Activated CD4-positive, alpha-beta memory T cell treated with anti-CD3 and anti-CD28 coated beads for 36 hours (primary cell): ENCODE measurements at regions not wholly inside any gene's neighbourhood (a gene's known extent, or its start where the extent isn't known, plus 50 kb on each side); places are given as distances from the start of the nearest gene placed in this dataset.
"Not testable (repeated sequence)": the region's sequence is repeated elsewhere in the genome, so short reads cannot be mapped to it uniquely, and the experiment has no call there.

Experiments
- CTCF ChIA-PET: fragments of 350-600 bp; sonication (Branson Sonifier 250); formaldehyde crosslinking; loops from one replicate; lab custom pipeline; 2021; ENCODE audit warnings: antibody characterized with exemption, inconsistent platforms; lab: Charles Lee
- POLR2A ChIA-PET: fragments of 350-600 bp; sonication (Branson Sonifier 250); formaldehyde crosslinking; loops from one replicate; lab custom pipeline; 2021; ENCODE audit warnings: antibody characterized with exemption; lab: Charles Lee
- DNase-seq: peaks from one replicate; pipeline ENCODE4 v3.0.0-alpha.2; 2020
- H3K27ac Mint-ChIP-seq: one replicate; pipeline ENCODE4 v1.8.0; 2021; ENCODE audit warnings: mixed read lengths
- H3K27me3 Mint-ChIP-seq: one replicate; pipeline ENCODE4 v1.8.0; 2021; ENCODE audit warnings: mixed read lengths
- H3K36me3 Mint-ChIP-seq: one replicate; pipeline ENCODE4 v1.8.0; 2021; ENCODE audit warnings: mixed read lengths
- H3K4me1 Mint-ChIP-seq: one replicate; pipeline ENCODE4 v1.8.0; 2021; ENCODE audit warnings: low read depth, mixed read lengths
- H3K4me3 Mint-ChIP-seq: one replicate; pipeline ENCODE4 v1.8.0; 2021; ENCODE audit warnings: mild to moderate bottlenecking, mixed read lengths
- H3K9me3 Mint-ChIP-seq: one replicate; pipeline ENCODE4 v1.8.0; 2021; ENCODE audit warnings: mixed read lengths
- intact Hi-C: fragments of 100-400 bp; cut with micrococcal nuclease; formaldehyde crosslinking; loops from one replicate; pipeline ENCODE4 v1.15.1; 2023

DNA sequence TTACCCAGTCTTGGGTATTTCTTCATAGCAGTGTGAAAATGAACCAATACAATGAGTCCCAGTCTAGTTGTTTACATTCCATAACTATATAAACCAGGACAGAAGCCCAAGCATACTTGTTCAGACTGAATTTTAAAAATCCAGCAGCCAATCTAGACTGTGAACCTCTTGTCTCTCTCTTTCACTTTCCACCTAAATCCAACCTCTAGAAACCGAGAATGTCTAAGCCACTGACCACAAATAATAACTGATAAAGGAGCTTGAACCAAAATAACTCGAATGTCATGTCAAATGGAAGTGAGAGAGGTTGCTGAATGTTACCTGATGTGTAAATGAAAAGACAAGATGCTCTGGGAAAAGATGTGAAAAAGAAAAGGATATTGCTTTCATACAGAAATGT is 544.7 kb downstream of the NLGN4X start:
- POLR2A ChIA-PET = no interaction called here
- CTCF ChIA-PET = no interaction called here
- intact Hi-C loops = no loop called here
- Mint-ChIP-seq H3K9me3 (peaks cover 2% of the 10 kb centered on the region), H3K27me3 (no peaks in the 10 kb centered on the region), H3K27ac (no peak overlapping the region), H3K4me3 (no peak overlapping the region), H3K36me3 (no peaks in the 10 kb centered on the region), H3K4me1 (no peaks in the 10 kb centered on the region)
- no peak for DNase-seq

DNA sequence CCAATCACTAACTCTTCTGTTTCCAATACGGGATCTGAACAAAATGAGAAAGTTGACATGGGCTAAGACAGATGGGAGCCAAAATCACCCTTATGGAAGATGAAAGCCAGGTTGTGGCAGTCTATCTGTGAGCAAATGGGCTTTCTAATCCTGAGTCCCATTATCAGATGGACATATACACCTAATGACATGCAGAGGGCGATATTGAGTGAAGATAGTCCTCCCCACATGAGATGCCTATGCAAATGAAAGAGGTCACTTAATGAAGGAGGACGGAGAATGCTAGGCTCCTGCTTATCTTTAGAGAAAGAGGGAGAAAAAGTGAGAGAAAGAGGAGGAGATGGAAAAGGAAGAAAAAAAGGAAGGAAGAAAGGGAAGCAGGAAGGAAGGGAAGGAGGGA is 547.5 kb downstream of the NLGN4X start:
- no peak for DNase-seq
- no peak overlapping the region for H3K4me3 Mint-ChIP-seq
- POLR2A ChIA-PET = no interaction called here
- no peaks in the 10 kb centered on the region for H3K36me3 Mint-ChIP-seq
- H3K27ac Mint-ChIP-seq = no peak overlapping the region
- no peaks in the 10 kb centered on the region for H3K4me1 Mint-ChIP-seq
- no peaks in the 10 kb centered on the region for H3K27me3 Mint-ChIP-seq
- H3K9me3 Mint-ChIP-seq = no peaks in the 10 kb centered on the region
- intact Hi-C loops = no loop called here
- CTCF ChIA-PET = no interaction called here

DNA sequence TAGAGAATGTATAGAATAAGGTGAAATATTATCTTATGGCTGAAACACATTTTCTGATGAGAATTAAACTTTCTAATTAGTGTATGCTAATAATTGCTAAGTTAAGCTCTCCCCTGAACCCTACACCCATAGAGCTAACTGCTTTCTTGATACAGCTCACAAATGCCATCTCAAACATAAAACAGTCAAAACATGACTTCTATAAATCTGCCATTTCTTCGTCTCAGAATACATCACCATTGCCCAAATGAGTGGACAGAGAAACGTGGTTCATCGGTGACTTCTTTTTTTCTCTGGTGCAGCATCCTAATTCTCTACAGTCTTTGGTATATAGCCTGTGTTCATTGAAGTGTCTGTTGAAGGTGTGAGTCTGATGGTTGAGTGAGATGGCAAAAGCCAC is 554.6 kb downstream of the NLGN4X start:
- ChIA-PET CTCF (no interaction called here), POLR2A (no interaction called here)
- Mint-ChIP-seq H3K27me3 (no peaks in the 10 kb centered on the region), H3K27ac (no peak overlapping the region), H3K4me3 (no peak overlapping the region), H3K9me3 (peaks cover 7% of the 10 kb centered on the region), H3K36me3 (no peaks in the 10 kb centered on the region), H3K4me1 (no peaks in the 10 kb centered on the region)
- intact Hi-C loops = no loop called here
- DNase-seq = no peak

DNA sequence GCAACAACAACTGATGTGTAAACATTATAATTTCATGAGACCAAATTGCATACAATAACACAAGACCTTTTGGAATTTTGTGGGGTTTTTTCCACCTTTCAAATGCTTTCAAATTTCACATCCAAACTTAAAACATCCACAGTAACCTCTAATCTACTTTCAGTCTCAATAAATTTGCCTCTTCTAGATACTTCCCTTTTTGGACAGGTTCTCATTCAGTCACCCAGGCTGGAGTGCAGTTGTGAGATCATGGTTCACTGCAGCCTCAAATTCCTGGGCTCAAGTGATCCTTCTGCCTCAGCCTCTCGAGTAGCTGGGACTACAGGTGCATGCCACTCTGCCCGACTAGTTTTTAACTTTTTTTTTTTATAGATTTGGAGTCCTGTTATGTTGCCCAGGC is 556.6 kb downstream of the NLGN4X start:
- Mint-ChIP-seq H3K36me3 (no peaks in the 10 kb centered on the region), H3K4me3 (no peak overlapping the region), H3K9me3 (peaks cover 10% of the 10 kb centered on the region), H3K27me3 (no peaks in the 10 kb centered on the region), H3K4me1 (no peaks in the 10 kb centered on the region), H3K27ac (no peak overlapping the region)
- intact Hi-C loops = no loop called here
- POLR2A ChIA-PET = no interaction called here
- no peak for DNase-seq
- CTCF ChIA-PET = no interaction called here

DNA sequence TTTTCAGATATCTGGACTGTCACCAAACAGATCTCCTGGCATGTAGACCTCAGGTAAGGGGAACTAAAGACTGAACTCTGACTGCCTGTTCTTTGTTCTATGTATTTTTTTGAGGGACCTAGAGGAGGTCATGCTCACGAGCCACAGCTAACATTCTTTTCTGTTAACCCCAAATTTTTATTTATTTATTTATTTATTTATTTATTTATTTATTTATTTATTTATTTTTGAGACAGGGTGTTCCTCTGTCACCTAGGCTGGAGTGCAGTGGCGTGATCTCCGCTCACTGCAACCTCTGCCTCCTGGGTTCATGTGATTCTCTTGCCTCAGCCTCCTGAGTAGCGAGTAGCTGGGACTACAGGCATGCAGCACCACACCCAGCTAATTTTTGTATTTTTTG is 562.0 kb downstream of the NLGN4X start:
- DNase-seq, H3K27me3 Mint-ChIP-seq, H3K4me3 Mint-ChIP-seq, CTCF ChIA-PET, H3K4me1 Mint-ChIP-seq, POLR2A ChIA-PET, intact Hi-C loops, H3K36me3 Mint-ChIP-seq, H3K27ac Mint-ChIP-seq: not testable (repeated sequence)
- peaks cover 12% of the 10 kb centered on the region for H3K9me3 Mint-ChIP-seq

DNA sequence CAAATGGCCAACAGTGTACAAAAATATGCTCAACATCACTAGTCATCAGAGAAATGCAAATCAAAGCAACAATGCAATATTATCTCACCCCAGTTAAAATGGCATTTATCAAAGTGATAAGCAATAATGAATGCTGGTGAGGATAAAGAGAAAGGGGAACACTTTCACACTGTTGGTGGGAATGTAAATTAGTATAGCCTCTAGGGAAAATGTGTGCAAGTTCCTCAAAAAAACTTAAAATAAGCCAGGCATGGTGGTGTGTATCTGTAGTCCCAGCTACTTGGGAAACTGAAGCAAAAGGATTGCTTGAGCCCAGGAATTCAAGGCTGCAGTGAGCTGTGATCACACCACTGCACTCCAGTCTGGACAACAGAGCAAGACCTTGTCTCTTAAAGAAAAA is 572.1 kb downstream of the NLGN4X start:
- CTCF ChIA-PET = no interaction called here
- Mint-ChIP-seq H3K4me3 (no peak overlapping the region), H3K27ac (no peak overlapping the region), H3K36me3 (no peaks in the 10 kb centered on the region), H3K9me3 (peaks cover 3% of the 10 kb centered on the region), H3K27me3 (no peaks in the 10 kb centered on the region), H3K4me1 (no peaks in the 10 kb centered on the region)
- no peak for DNase-seq
- intact Hi-C loops = no loop called here
- POLR2A ChIA-PET = no interaction called here

DNA sequence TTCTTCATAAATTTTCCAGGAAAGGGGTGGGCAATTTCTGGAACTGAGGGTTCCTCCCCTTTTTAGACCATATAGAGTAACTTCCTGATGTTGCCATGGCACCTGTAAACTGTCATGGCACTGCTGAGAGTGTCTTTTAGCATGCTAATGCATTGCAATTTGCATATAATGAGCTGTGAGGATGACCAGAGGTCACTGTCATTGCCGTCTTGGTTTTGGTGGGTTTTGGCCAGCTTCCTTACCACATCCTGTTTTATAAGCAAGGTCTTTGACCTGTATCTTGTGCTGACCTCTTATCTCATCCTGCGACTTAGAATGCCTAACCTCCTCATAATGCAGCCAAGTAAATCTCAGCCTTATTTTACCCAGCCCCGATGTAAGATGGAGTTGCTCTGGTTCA is 577.8 kb downstream of the NLGN4X start:
- intact Hi-C loops = no loop called here

DNA sequence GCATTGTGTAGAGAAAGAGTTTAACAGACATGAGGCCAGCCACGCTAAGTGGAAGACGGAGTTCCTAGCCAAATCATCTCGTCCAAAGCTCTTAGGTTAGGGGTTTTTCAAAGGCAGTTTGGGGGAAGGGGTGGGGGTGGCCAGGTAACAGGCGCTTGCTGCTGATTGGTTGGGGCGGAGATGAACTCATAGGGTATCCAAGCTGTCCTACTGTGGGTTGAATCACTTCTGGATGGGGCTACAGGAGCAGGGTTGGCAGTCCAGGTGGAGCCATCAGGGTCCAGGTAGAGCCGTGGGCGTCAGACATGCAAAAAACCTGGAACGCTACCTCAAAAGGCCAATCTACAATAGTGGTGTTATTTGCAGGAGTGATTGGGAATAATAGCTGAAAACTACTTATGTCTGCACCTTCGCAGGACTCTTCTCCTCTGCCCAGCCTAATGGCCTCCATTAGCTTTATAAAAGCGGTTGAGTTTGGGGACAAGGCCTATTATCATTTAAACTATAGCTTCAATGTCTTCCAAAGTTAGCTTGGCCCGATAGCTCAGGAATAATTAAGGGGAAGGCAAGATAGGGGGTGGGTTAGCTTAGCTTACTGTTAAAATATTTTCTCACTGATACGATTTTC is 579.6 kb downstream of the NLGN4X start:
- ChIA-PET POLR2A (no interaction called here), CTCF (no interaction called here)
- intact Hi-C loops = no loop called here
- Mint-ChIP-seq H3K27me3 (no peaks in the 10 kb centered on the region), H3K36me3 (no peaks in the 10 kb centered on the region), H3K27ac (no peak overlapping the region), H3K4me3 (no peak overlapping the region), H3K9me3 (peaks cover 7% of the 10 kb centered on the region), H3K4me1 (no peaks in the 10 kb centered on the region)
- no peak for DNase-seq

More for the DNA sequence above, 577.8 kb downstream of the NLGN4X start:
- Mint-ChIP-seq H3K4me3 (no peak overlapping the region), H3K27me3 (no peaks in the 10 kb centered on the region), H3K4me1 (no peaks in the 10 kb centered on the region), H3K9me3 (peaks cover 5% of the 10 kb centered on the region), H3K27ac (no peak overlapping the region), H3K36me3 (no peaks in the 10 kb centered on the region)
- ChIA-PET POLR2A (no interaction called here), CTCF (no interaction called here)
- no peak for DNase-seq

DNA sequence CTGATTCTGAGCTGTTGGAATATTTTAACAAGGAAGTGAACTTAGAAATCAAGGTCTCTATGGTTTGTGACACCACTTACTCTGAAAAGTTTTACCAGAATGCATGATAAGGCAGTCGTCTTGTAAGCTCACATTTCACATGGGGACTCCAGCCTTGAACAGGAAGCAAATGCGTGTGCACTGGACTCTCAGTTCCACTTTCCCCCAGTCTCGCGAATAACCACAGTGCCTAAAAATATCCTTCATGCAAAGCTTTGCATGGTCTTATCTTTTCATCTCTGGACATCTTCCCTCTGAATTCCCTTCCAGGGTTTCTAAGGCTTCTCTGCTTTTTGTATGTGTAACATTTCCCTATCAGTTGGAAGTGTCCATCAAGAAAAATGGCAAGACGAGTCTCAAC is 581.8 kb downstream of the NLGN4X start:
- Mint-ChIP-seq H3K4me3 (no peak overlapping the region), H3K4me1 (no peaks in the 10 kb centered on the region), H3K9me3 (peaks cover 7% of the 10 kb centered on the region), H3K36me3 (no peaks in the 10 kb centered on the region), H3K27ac (no peak overlapping the region), H3K27me3 (no peaks in the 10 kb centered on the region)
- intact Hi-C loops = no loop called here
- no peak for DNase-seq
- CTCF ChIA-PET = no interaction called here
- POLR2A ChIA-PET = no interaction called here

DNA sequence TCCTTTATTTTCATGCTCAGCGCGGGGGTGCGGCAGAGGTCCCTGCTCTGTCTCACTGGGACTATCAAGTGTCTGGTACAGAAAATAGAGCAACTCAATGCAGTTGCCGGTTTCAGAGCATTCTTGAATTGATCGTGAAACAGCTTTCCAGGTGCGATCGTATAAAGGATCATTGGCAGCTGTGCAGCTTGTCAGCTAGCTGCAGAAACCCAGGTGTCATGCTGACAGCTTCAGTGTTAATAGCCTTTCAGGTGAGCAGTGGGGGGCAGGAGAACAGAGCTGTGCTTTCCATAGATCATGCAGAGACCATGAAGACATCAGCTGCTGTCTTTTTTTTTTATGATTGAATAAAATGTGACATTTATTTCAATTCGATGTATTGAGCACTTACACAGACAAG is 583.9 kb downstream of the NLGN4X start:
- H3K27me3 Mint-ChIP-seq = no peaks in the 10 kb centered on the region
- peaks cover 8% of the 10 kb centered on the region for H3K9me3 Mint-ChIP-seq
- H3K4me3 Mint-ChIP-seq = no peak overlapping the region
- POLR2A ChIA-PET = no interaction called here
- DNase-seq = no peak
- no peaks in the 10 kb centered on the region for H3K4me1 Mint-ChIP-seq
- intact Hi-C loops = no loop called here
- CTCF ChIA-PET = interaction anchor here (0.6 kb wide), 1 partner anchor 24 kb away, joined by 3 read pairs; no protein-coding TSS in a partner anchor
- no peaks in the 10 kb centered on the region for H3K36me3 Mint-ChIP-seq
- H3K27ac Mint-ChIP-seq = no peak overlapping the region

DNA sequence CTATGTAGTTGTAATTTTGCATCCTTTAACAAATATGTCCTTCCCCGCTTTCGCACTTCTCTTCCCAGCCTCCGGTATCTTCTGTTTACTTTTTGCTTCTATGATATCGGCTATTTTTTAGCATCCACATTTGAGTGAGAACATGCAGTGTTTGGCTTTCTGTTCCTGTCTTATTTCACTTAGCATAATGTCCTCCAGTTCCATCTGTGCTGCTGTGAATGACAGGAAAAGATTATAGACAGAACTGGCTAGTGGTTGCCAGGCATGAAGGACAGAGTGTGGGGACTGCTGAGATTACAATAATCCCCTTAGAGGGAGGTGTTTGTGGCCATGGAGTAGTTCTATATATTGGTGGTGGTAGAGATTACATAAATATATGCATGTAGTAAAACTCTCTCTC is 588.6 kb downstream of the NLGN4X start:
- Mint-ChIP-seq H3K27me3 (no peaks in the 10 kb centered on the region), H3K27ac (no peak overlapping the region), H3K4me1 (no peaks in the 10 kb centered on the region), H3K9me3 (peaks cover 2% of the 10 kb centered on the region), H3K36me3 (no peaks in the 10 kb centered on the region), H3K4me3 (no peak overlapping the region)
- CTCF ChIA-PET = no interaction called here
- no peak for DNase-seq
- POLR2A ChIA-PET = no interaction called here
- intact Hi-C loops = no loop called here

DNA sequence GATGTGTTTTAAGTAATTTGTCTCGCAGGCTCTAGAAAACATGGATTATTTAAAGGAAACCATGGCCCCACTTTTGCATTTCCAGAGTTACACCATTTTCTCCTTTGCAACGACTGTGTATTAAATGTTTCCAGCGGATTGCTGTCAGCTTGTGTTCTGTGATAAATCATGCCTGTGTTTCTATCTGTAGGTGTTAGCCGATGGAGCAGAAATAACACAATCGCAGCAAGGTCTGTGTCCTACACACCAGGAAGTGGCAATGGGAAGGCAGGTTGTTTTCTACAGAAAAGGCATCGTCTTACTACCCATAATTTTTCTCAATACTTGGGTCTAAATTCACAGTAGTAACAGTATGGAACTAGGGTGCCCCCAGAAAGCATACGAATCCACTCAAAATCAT is 590.1 kb downstream of the NLGN4X start:
- DNase-seq = no peak
- H3K4me3 Mint-ChIP-seq = no peak overlapping the region
- H3K27me3 Mint-ChIP-seq = no peaks in the 10 kb centered on the region
- H3K36me3 Mint-ChIP-seq = no peaks in the 10 kb centered on the region
- intact Hi-C loops = no loop called here
- CTCF ChIA-PET = no interaction called here
- H3K27ac Mint-ChIP-seq = no peak overlapping the region
- POLR2A ChIA-PET = no interaction called here
- H3K4me1 Mint-ChIP-seq = no peaks in the 10 kb centered on the region
- H3K9me3 Mint-ChIP-seq = peaks cover 2% of the 10 kb centered on the region

DNA sequence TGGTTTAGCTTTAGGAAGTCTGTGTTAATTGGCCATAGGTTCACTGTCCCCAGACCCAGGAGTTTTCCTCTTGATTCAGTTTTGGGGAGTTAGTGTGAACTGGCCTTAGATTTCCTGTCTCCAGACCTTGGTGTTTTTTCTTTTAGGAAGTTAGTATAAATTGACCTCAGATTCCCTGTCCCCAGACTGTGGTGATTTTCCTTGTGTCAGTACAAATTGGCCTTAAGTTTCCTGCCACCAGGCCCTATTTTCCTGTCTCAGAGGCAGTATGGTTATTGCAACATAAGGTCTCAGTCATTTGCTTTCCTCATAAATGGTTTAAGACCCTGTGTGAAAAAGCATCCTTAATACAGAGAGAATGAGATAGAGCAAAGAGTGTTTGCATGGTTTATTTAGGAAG is 595.8 kb downstream of the NLGN4X start:
- Mint-ChIP-seq H3K4me3 (no peak overlapping the region), H3K36me3 (no peaks in the 10 kb centered on the region), H3K27me3 (no peaks in the 10 kb centered on the region), H3K4me1 (no peaks in the 10 kb centered on the region), H3K27ac (no peak overlapping the region), H3K9me3 (no peaks in the 10 kb centered on the region)
- CTCF ChIA-PET = no interaction called here
- POLR2A ChIA-PET = no interaction called here
- no peak for DNase-seq
- intact Hi-C loops = no loop called here
